Hepatocyte (in vitro differentiated cells): ENCODE measurements at regions not wholly inside any gene's neighbourhood (a gene's known extent, or its start where the extent isn't known, plus 50 kb on each side); places are given as distances from the start of the nearest gene placed in this dataset.

Experiments
- CTCF ChIP-seq: fragments of 200-600 bp; sonication (generic); IDR thresholded peaks from 2 replicates; pipeline ENCODE4 v1.5.1; 2016; ENCODE audit warnings: antibody characterized with exemption, mild to moderate bottlenecking; ENCODE audit not compliant: poor library complexity
- EZH2 ChIP-seq: fragments of 200-600 bp; sonication (generic); IDR thresholded peaks from 2 replicates; pipeline ENCODE4 v1.6.1; 2016; ENCODE audit warnings: antibody characterized with exemption, mild to moderate bottlenecking, borderline replicate concordance

- TF ChIP-seq CTCF (no peak), EZH2 (no peak)
Observed at GRCh38 chr13:30113551-30113950, 193.8 kb downstream of the KATNAL1 start.
